ENCODE measurements at regions not wholly inside any gene's neighbourhood (a gene's known extent, or its start where the extent isn't known, plus 50 kb on each side); places are given as distances from the start of the nearest gene placed in this dataset.

- no peak for TF ChIP-seq CTCF (conservative IDR thresholded peaks at IDR 0.05; ENCODE audit: low read depth in 2 of 2)
- no peak for TF ChIP-seq POLR2AphosphoS5 (IDR thresholded peaks at IDR 0.05; ENCODE audit: low read depth)
- TF ChIP-seq EZH2 (IDR thresholded peaks at IDR 0.05; ENCODE audit: low read depth, unreplicated experiment), result no peak
- TF ChIP-seq EZH2phosphoT487 (IDR thresholded peaks at IDR 0.05; ENCODE audit: unreplicated experiment), result no peak
- TF ChIP-seq REST (IDR thresholded peaks at IDR 0.05; ENCODE audit: unreplicated experiment), result no peak
- no peak for TF ChIP-seq ZNF331 (CRISPR knock-in tag; IDR thresholded peaks at IDR 0.05; ENCODE audit: low read depth)
- TF ChIP-seq CREB1 (CRISPR knock-in tag; IDR thresholded peaks at IDR 0.05; ENCODE audit: low read depth), result no peak
Measured at GRCh38 chr5:51181208-51181894, 201.9 kb upstream of the ISL1 start.

Measured in GM23338 (cell line).